GM12872 (cell line): ENCODE measurements at regions not wholly inside any gene's neighbourhood (a gene's known extent, or its start where the extent isn't known, plus 50 kb on each side); places are given as distances from the start of the nearest gene placed in this dataset.

Experiments used
- CTCF ChIP-seq: IDR thresholded peaks from 3 replicates; pipeline ENCODE4 v1.5.1; 2011; ENCODE audit warnings: low read depth, mild to moderate bottlenecking, low read length, moderate library complexity; ENCODE audit not compliant: insufficient read depth

DNA sequence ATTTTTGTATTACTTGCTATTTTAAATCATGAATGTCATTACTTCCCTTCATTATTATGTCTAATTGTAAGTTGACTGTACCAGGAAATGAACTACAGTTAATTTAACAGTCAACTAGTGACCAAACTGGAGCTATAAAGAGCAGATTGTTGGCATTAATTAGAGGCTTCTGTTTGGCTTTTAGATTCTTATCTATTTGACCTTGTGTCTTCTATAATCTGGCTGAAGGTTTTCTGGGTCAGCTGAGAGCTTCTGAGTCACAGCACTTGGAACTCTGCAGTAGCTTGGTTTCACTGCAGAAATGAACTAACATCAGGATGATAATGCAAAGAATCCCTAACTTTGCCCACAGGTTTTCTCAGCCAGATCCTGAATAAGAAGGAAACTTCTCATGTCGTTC, 169.2 kb upstream of the LEF1 start:
- no peak for TF ChIP-seq CTCF

DNA sequence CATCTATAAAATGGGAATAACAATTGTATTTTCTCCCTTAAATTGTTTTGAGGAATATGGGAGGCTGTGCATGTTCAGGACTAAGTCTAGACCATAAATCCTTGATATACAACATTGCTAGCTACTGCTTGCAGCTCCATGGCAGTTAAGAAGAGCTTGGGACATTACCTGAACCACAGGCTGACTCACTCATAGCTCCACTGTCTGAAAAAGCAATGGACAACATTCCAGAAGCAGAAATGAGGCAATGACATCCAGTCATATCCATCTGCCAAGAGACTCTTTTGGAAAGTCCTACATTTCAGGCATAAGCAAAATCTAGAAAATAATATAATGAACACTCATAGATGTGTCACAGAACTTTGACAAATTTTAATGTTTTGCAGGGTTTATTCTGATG, 167.3 kb upstream of the LEF1 start:
- TF ChIP-seq CTCF = no peak

- TF ChIP-seq CTCF = no peak
Observed at GRCh38 chr4:108335081-108335480, 166.3 kb upstream of the LEF1 start.

- TF ChIP-seq CTCF = no peak
Observed at GRCh38 chr4:108334031-108334430, 165.3 kb upstream of the LEF1 start.

GRCh38 chr4:108333353-108333942, 164.7 kb upstream of the LEF1 start:
- TF ChIP-seq CTCF = no peak

DNA sequence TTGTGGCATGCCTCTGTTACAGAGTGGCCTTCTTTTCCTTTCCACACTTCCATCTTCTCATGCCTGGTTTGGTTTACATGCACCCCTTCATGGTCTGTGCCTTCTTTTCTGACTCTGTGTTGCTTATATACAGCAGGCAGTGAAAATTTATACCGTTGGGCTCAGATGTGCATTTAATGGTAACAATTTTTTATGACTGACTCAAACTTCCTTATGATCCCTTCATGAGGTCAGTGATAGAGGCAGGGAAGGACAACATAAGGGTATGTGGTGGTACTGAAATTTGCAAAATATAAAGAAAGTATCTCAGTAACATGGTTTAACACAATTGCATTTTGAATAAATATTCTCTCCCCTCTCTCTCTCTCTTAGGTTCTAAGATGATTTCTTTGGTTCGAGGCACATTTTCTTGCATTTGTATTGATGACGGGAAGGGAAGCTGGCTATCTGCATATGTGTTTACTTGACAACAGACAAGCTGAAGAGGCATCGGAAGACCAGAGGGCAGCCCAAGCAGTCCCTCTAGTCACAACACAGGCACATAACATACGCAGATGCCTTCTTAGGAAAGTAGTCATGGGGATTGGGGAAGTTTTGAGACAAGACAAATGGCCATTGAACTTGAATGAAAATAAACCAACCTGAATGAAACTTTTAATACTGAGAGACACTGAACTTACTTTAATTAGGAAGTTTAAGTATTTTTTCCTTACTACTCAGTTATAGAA, 163.3 kb upstream of the LEF1 start:
- no peak for TF ChIP-seq CTCF

DNA sequence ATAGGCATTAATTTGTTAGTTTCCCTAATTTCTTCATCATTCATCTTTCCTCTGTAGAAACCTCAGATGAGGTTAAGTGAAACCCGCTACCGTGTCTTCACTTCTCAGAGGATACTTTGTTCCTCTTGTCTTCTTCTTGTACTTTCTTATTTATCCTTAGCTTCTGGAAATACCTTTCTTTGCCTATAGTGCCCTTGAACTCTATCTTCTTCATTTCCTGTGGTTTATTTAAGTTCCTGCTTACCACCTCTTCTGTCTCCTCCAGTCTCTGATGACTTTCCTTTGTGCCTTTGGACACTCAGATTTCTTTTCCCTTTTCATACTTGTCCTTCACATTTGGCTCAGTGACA, 159.6 kb upstream of the LEF1 start:
- TF ChIP-seq CTCF = no peak
